ENCODE measurements at regions not wholly inside any gene's neighbourhood (a gene's known extent, or its start where the extent isn't known, plus 50 kb on each side); places are given as distances from the start of the nearest gene placed in this dataset.
"Not testable (repeated sequence)": the region's sequence is repeated elsewhere in the genome, so short reads cannot be mapped to it uniquely, and the experiment has no call there.

DNA sequence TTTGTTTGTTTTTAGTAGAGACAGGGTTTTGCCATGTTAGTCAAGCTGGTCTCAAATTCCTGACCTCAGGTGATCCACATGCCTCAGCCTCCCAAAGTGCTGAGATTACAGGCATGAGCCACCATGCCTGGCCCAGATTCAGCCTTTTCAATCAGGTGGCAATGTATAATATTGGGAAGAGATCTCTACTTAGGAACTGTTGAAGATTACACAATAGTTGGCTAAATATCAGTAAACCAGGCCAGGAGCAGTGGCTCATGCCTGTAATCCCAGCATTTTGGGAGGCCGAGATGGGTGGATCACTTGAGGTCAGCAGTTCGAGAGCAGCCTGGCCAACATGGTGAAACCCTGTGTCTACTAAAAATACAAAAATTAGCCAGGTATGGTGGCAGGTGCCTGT, 101.1 kb upstream of the LOC128125822 start:
- 79 to 86% methylated on average over 2 of the region's 2 CpGs for WGBS, 2 donors
- H3K4me3 ChIP-seq (ENCODE audit: low read depth in 1 of 2, low read length in 2 of 2); H3K27ac ChIP-seq (ENCODE audit: low read depth in 2 of 2, low read length in 1 of 2); H3K27me3 ChIP-seq (ENCODE audit: control insufficient read depth in 1 of 2, insufficient read depth in 2 of 2, low read length in 2 of 2); H3K9me3 ChIP-seq (ENCODE audit: control insufficient read depth in 2 of 2, insufficient read depth in 1 of 2, low read depth in 1 of 2, low read length in 1 of 2); H3K4me1 ChIP-seq (ENCODE audit: control insufficient read depth in 2 of 2, insufficient read depth in 2 of 2, low read length in 1 of 2); H3K36me3 ChIP-seq (ENCODE audit: control insufficient read depth in 2 of 2, insufficient read depth in 2 of 2, low read length in 1 of 2): not testable (repeated sequence)

DNA sequence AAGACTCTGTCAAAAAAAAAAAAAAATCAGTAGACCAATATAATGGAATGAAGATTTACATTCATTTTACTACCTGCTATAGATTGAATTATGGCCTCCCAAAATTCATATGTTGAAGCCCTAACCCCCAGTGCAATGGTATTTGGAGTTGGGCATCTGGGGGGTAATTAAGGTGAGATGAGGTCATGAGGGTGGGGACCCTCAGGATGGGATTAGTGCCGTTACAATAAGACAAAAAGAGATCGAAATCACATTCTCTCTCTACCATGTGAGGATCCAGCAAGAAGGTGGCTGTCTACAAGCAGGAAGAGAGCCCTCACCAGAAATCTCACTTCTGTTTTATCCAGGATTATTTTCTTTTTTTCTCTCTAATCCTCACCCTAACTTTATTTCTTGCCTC, 100.6 kb upstream of the LOC128125822 start:
- Histone ChIP-seq H3K27me3 (ENCODE audit: control insufficient read depth in 1 of 2, insufficient read depth in 2 of 2, low read length in 2 of 2) (no peaks in the 10 kb centered on the region), H3K36me3 (ENCODE audit: control insufficient read depth in 2 of 2, insufficient read depth in 2 of 2, low read length in 1 of 2) (no peaks in the 10 kb centered on the region), H3K9me3 (ENCODE audit: control insufficient read depth in 2 of 2, insufficient read depth in 1 of 2, low read depth in 1 of 2, low read length in 1 of 2) (no peaks in the 10 kb centered on the region), H3K4me3 (ENCODE audit: low read depth in 1 of 2, low read length in 2 of 2) (no peak overlapping the region), H3K4me1 (ENCODE audit: control insufficient read depth in 2 of 2, insufficient read depth in 2 of 2, low read length in 1 of 2) (no peaks in the 10 kb centered on the region), H3K27ac (ENCODE audit: low read depth in 2 of 2, low read length in 1 of 2) (no peak overlapping the region)
- 83 to 91% methylated on average over 2 of the region's 2 CpGs for WGBS, 2 donors

DNA sequence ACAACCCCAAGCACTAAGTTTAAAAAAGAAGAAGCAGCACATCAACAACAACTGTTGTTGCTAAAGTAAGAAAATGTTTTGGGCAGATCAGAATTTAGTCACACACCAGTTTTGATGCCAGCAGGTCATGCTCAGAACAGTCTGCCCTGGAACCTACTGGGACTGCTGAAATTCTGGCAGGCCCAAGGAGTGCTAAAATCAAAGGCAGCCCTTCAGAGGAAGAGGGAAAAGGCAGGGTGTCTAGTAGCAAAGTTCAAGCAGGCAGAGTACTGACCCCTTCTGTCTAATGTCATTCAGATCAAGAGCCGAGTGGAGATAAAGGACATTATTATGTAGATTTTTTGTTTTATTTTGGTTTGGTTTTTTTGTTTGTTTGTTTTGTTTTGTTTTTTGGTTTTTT, 96.6 kb upstream of the LOC128125822 start:
- no peaks in the 10 kb centered on the region for H3K36me3 ChIP-seq (ENCODE audit: control insufficient read depth in 2 of 2, insufficient read depth in 2 of 2, low read length in 1 of 2)
- no peaks in the 10 kb centered on the region for H3K4me1 ChIP-seq (ENCODE audit: control insufficient read depth in 2 of 2, insufficient read depth in 2 of 2, low read length in 1 of 2)
- WGBS, 2 donors, result 72 to 84% methylated on average over 1 of the region's 1 CpG

DNA sequence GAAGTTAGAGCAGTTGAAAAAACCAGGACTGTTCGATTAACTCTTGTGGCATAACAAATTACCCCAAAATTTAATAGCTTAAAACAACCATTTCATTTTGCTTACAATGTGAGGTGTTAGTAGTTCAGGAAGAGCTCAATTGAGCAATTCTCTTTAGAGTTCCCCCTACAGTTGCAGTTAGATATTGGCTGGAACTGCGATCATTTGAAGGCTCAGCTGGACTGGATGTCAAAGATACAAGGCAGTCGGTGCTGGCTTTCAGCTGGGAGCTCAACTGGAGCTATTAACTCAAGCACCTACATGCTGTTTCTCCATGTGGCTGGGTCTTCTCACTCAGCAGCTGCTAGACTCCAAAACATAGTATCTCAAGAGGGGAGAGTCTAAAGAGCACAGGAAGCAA, 96.0 kb upstream of the LOC128125822 start:
- no peaks in the 10 kb centered on the region for H3K4me1 ChIP-seq (ENCODE audit: control insufficient read depth in 2 of 2, insufficient read depth in 2 of 2, low read length in 1 of 2)
- no peaks in the 10 kb centered on the region for H3K9me3 ChIP-seq (ENCODE audit: control insufficient read depth in 2 of 2, insufficient read depth in 1 of 2, low read depth in 1 of 2, low read length in 1 of 2)
- 59% methylated on average over 3 of the region's 3 CpGs for WGBS, 2 donors
- no peak overlapping the region for H3K27ac ChIP-seq (ENCODE audit: low read depth in 2 of 2, low read length in 1 of 2)
- no peaks in the 10 kb centered on the region for H3K27me3 ChIP-seq (ENCODE audit: control insufficient read depth in 1 of 2, insufficient read depth in 2 of 2, low read length in 2 of 2)
- H3K36me3 ChIP-seq (ENCODE audit: control insufficient read depth in 2 of 2, insufficient read depth in 2 of 2, low read length in 1 of 2), result no peaks in the 10 kb centered on the region
- no peak overlapping the region for H3K4me3 ChIP-seq (ENCODE audit: low read depth in 1 of 2, low read length in 2 of 2)

More for the DNA sequence above, 96.6 kb upstream of the LOC128125822 start:
- Histone ChIP-seq H3K27me3 (ENCODE audit: control insufficient read depth in 1 of 2, insufficient read depth in 2 of 2, low read length in 2 of 2) (no peaks in the 10 kb centered on the region), H3K9me3 (ENCODE audit: control insufficient read depth in 2 of 2, insufficient read depth in 1 of 2, low read depth in 1 of 2, low read length in 1 of 2) (no peaks in the 10 kb centered on the region), H3K27ac (ENCODE audit: low read depth in 2 of 2, low read length in 1 of 2) (no peak overlapping the region), H3K4me3 (ENCODE audit: low read depth in 1 of 2, low read length in 2 of 2) (no peak overlapping the region)

DNA sequence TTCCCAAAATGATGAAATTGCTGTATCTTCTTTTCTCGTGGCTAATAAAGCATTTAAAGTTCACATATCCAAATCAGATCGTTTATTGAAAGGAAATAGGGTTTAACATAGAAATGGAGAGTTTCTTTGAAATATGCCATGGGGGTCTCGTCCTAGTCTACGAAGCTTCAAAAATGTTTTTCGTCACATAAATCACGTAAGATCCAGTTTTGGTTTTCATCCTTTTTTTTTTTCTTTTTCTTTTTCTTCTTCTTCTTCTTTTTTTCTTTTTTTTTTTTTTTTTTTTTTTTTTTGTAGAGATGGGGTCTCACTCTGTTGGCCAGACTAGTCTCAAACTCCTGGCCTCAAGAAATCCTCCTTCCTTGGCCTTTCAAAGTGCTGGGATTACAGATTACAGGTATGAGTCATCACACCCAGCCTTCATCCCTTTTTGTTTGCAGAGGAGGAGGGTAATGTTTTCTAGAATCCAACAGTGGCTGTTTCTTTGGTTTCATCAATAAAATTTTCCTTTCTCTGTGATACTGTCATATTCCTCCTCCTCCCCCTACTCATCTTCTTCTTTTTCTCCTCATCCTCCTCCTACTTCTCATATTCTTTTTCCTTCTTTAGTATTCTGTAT, 94.7 kb upstream of the LOC128125822 start:
- Histone ChIP-seq H3K4me1 (ENCODE audit: control insufficient read depth in 2 of 2, insufficient read depth in 2 of 2, low read length in 1 of 2) (no peaks in the 10 kb centered on the region), H3K36me3 (ENCODE audit: control insufficient read depth in 2 of 2, insufficient read depth in 2 of 2, low read length in 1 of 2) (no peaks in the 10 kb centered on the region), H3K27ac (ENCODE audit: low read depth in 2 of 2, low read length in 1 of 2) (no peak overlapping the region), H3K9me3 (ENCODE audit: control insufficient read depth in 2 of 2, insufficient read depth in 1 of 2, low read depth in 1 of 2, low read length in 1 of 2) (no peaks in the 10 kb centered on the region), H3K4me3 (ENCODE audit: low read depth in 1 of 2, low read length in 2 of 2) (no peak overlapping the region), H3K27me3 (ENCODE audit: control insufficient read depth in 1 of 2, insufficient read depth in 2 of 2, low read length in 2 of 2) (no peaks in the 10 kb centered on the region)
- WGBS, 2 donors, result 89 to 93% methylated on average over 6 of the region's 6 CpGs

DNA sequence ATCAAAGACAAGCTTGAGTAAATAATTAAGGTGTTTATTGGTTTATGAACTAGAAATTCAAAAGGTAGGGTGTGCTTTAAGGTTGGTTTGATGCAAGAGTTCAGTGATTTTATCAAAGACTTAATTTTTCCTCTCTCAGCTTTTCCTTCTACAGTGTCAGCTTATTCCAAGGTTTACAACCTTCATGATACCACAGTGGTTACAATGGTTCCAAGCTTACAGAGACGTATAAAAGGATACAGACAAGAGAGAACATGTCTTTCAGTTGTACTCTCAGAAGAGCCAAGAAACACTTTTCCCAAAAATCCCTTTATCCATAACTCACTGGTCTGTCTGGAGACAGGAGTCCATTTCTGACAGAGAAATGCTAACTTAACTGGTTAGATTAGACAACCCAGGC, 93.5 kb upstream of the LOC128125822 start:
- H3K27me3 ChIP-seq (ENCODE audit: control insufficient read depth in 1 of 2, insufficient read depth in 2 of 2, low read length in 2 of 2), result no peaks in the 10 kb centered on the region
- H3K4me1 ChIP-seq (ENCODE audit: control insufficient read depth in 2 of 2, insufficient read depth in 2 of 2, low read length in 1 of 2), result no peaks in the 10 kb centered on the region
- no peak overlapping the region for H3K4me3 ChIP-seq (ENCODE audit: low read depth in 1 of 2, low read length in 2 of 2)
- no peaks in the 10 kb centered on the region for H3K9me3 ChIP-seq (ENCODE audit: control insufficient read depth in 2 of 2, insufficient read depth in 1 of 2, low read depth in 1 of 2, low read length in 1 of 2)
- H3K27ac ChIP-seq (ENCODE audit: low read depth in 2 of 2, low read length in 1 of 2), result no peak overlapping the region
- 53 to 62% methylated on average over 1 of the region's 1 CpG for WGBS, 2 donors
- H3K36me3 ChIP-seq (ENCODE audit: control insufficient read depth in 2 of 2, insufficient read depth in 2 of 2, low read length in 1 of 2), result no peaks in the 10 kb centered on the region

DNA sequence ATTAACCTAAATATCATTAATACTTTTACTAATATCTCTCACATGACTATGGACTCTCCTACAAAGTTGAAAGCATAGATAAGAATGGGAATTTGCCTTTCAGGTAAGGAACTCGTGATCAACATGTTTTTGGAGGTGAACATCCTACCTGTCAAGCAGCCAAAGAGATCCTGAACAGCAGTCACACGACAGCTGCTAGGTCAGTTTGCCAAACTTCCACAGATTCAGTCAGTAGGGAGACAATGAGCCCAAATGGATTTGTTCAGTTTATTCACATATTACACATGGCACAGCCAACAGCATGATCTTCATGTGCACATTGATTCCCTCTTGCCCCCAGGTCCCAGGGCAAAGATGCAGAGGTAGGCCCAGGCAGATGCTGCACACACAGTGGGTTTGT, 86.1 kb upstream of the LOC128125822 start:
- Histone ChIP-seq H3K9me3 (ENCODE audit: control insufficient read depth in 2 of 2, insufficient read depth in 1 of 2, low read depth in 1 of 2, low read length in 1 of 2) (no peaks in the 10 kb centered on the region), H3K36me3 (ENCODE audit: control insufficient read depth in 2 of 2, insufficient read depth in 2 of 2, low read length in 1 of 2) (no peaks in the 10 kb centered on the region), H3K27me3 (ENCODE audit: control insufficient read depth in 1 of 2, insufficient read depth in 2 of 2, low read length in 2 of 2) (no peaks in the 10 kb centered on the region), H3K27ac (ENCODE audit: low read depth in 2 of 2, low read length in 1 of 2) (no peak overlapping the region), H3K4me1 (ENCODE audit: control insufficient read depth in 2 of 2, insufficient read depth in 2 of 2, low read length in 1 of 2) (no peaks in the 10 kb centered on the region), H3K4me3 (ENCODE audit: low read depth in 1 of 2, low read length in 2 of 2) (no peak overlapping the region)
- 48 to 52% methylated on average over 2 of the region's 2 CpGs for WGBS, 2 donors

DNA sequence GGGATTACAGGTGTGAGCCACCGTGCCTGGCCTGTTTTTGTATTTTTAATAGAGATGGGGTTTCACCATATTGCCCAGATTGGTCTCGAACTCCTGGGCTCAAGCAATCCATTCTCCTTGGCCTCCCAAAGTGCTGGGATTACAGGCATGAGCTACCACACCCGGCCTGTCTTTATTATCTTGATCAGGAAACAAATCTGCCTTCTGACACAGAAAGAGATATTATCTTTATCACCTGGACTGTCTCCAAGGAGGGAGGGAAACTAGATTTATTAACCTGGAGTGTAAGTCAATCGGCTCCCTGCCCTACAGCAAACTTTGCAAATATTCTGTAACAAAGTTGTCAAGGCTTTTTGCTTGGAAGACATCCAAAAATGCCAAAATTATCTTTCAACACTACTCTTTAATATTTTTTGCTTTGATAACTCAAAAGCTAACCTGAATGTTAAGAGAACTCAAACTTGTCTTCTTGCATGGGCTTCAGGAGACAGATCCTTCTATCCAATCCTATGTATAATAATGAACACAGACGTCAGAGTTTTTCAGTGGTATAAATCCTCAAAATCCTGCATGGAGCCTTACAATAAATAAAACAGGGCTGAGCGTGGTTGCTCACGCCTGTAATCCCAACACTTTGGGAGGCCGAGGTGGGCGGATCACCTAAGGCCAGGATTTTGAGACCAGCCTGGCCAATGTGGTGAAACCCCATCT, 85.0 kb upstream of the LOC128125822 start:
- H3K4me3 ChIP-seq (ENCODE audit: low read depth in 1 of 2, low read length in 2 of 2), result no peak overlapping the region
- no peaks in the 10 kb centered on the region for H3K4me1 ChIP-seq (ENCODE audit: control insufficient read depth in 2 of 2, insufficient read depth in 2 of 2, low read length in 1 of 2)
- no peak overlapping the region for H3K27ac ChIP-seq (ENCODE audit: low read depth in 2 of 2, low read length in 1 of 2)
- H3K9me3 ChIP-seq (ENCODE audit: control insufficient read depth in 2 of 2, insufficient read depth in 1 of 2, low read depth in 1 of 2, low read length in 1 of 2), result no peaks in the 10 kb centered on the region
- H3K36me3 ChIP-seq (ENCODE audit: control insufficient read depth in 2 of 2, insufficient read depth in 2 of 2, low read length in 1 of 2), result no peaks in the 10 kb centered on the region
- WGBS, 2 donors, result 66 to 70% methylated on average over 9 of the region's 9 CpGs
- no peaks in the 10 kb centered on the region for H3K27me3 ChIP-seq (ENCODE audit: control insufficient read depth in 1 of 2, insufficient read depth in 2 of 2, low read length in 2 of 2)

DNA sequence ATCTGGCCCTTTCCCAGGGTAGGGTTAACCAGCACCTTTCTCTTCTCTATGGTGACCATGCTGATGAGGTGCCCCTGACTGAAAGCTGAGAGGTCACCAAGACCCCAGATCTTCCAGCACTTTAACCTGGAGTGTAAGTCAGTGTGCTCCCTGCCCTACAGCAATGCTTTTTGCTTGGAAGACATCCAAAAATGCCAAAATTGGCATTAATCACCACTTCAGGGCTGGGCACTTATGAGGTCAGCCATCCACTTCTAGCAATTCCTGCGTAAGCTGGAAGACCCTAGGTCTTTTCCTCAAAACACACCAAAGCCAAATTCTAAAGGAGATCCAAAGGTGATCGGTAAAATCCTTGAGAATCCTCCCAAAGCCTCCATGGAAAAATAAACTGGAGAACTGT, 81.2 kb upstream of the LOC128125822 start:
- H3K4me1 ChIP-seq (ENCODE audit: control insufficient read depth in 2 of 2, insufficient read depth in 2 of 2, low read length in 1 of 2), result no peaks in the 10 kb centered on the region
- 90 to 93% methylated on average over 2 of the region's 2 CpGs for WGBS, 2 donors
- no peaks in the 10 kb centered on the region for H3K36me3 ChIP-seq (ENCODE audit: control insufficient read depth in 2 of 2, insufficient read depth in 2 of 2, low read length in 1 of 2)
- no peaks in the 10 kb centered on the region for H3K9me3 ChIP-seq (ENCODE audit: control insufficient read depth in 2 of 2, insufficient read depth in 1 of 2, low read depth in 1 of 2, low read length in 1 of 2)
- H3K4me3 ChIP-seq (ENCODE audit: low read depth in 1 of 2, low read length in 2 of 2), result no peak overlapping the region
- H3K27ac ChIP-seq (ENCODE audit: low read depth in 2 of 2, low read length in 1 of 2), result no peak overlapping the region
- H3K27me3 ChIP-seq (ENCODE audit: control insufficient read depth in 1 of 2, insufficient read depth in 2 of 2, low read length in 2 of 2), result no peaks in the 10 kb centered on the region

DNA sequence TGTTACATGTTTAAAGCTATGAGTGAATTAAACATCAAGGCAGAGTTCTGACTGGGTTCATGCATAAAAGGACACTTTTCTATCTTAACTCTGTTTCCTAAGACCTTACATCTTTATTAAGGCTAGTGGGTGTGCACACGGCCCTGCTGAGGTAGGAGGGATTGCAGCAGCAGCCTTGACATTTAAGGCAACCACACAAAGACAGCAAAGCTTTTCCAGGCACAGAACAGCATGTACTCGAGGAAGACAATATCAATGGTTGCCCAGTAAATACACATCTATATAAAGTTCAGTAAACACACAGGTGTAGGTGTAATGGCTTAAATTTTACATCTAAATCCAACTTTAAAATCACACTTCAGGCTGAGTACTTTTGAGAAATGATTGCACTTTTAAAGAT, 79.8 kb upstream of the LOC128125822 start:
- Histone ChIP-seq H3K27me3 (ENCODE audit: control insufficient read depth in 1 of 2, insufficient read depth in 2 of 2, low read length in 2 of 2) (no peaks in the 10 kb centered on the region), H3K36me3 (ENCODE audit: control insufficient read depth in 2 of 2, insufficient read depth in 2 of 2, low read length in 1 of 2) (no peaks in the 10 kb centered on the region), H3K9me3 (ENCODE audit: control insufficient read depth in 2 of 2, insufficient read depth in 1 of 2, low read depth in 1 of 2, low read length in 1 of 2) (no peaks in the 10 kb centered on the region), H3K4me3 (ENCODE audit: low read depth in 1 of 2, low read length in 2 of 2) (no peak overlapping the region), H3K4me1 (ENCODE audit: control insufficient read depth in 2 of 2, insufficient read depth in 2 of 2, low read length in 1 of 2) (no peaks in the 10 kb centered on the region), H3K27ac (ENCODE audit: low read depth in 2 of 2, low read length in 1 of 2) (no peak overlapping the region)
- WGBS, 2 donors, result 23 to 24% methylated on average over 2 of the region's 2 CpGs
